ENCODE measurements at regions not wholly inside any gene's neighbourhood (a gene's known extent, or its start where the extent isn't known, plus 50 kb on each side); places are given as distances from the start of the nearest gene placed in this dataset.

DNA sequence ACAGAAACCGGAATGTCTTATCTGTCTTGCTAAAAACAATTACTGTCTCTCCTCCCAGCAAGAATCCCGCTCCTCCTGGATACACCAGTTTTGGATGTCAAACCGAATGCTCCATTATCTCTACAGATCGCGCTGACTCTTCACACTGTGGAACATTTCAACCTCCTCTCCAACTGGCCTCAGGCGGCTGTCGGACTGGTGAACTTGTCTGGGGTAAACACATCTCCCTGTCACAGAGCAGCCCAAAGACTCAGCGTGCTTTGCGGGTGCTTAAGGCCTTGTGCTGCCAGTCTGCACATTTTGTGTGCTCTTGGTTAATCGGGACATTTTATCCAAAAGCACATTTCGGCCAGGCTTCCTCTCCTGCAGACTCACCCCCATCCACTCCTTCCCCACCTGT, 173.1 kb downstream of the ICOS start:
- DNase-seq, result no peak

DNA sequence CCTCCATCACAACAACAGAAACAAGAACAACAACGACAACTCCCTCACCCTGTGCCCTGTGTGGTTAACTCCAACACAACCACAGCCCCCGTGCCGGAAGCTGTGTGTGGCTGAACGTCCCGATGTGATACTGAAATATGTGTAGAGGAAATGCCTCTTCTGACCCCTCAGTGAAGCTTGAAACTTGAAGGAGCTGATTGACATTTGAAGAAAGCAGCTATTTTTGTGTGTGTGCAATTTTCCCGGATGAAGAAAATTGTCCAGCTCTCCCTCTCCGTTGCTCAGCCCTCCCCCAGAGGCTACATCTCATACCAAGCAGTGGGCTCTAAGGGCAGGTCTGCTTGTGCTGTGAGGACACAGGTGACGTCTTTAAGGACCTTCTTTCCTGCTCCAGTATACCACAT, 173.8 kb downstream of the ICOS start:
- peak; percentile 75 for DNase-seq

DNA sequence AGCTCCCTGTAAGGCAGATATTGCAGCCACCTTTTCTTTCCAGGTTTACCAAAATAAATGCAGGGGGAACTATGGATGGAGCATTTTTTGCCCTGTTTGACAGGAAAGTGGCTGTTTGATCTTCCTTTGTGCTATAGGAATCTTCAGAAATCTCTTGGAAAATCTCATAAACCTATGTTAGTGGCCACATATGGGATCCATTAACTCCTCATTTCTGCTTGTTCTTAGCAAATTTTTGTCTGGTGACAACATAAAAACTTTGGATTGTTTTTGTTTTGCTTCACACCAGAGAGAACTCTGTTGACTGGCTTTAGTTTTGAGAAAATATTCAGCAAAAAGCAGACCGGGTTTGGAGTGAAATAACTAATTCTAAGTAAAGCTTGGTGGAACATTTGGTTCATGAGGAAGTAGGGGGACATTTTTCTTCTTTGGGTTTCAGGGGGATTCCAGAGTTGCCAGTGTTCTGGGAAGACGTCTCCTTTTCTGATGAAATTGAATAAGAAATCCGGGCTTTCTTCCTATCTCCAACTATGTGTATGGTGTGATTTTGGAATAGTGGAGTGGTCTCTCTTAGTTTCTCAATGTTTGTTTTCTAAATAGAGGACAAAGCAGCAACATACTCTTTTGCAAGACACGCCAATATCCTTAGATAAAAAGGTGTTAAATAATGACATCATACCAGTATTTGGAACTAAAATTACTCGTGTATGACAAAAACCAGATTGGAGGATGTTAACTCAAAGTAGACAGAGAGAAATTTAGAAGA, 174.4 kb downstream of the ICOS start:
- DNase-seq, result no peak

DNA sequence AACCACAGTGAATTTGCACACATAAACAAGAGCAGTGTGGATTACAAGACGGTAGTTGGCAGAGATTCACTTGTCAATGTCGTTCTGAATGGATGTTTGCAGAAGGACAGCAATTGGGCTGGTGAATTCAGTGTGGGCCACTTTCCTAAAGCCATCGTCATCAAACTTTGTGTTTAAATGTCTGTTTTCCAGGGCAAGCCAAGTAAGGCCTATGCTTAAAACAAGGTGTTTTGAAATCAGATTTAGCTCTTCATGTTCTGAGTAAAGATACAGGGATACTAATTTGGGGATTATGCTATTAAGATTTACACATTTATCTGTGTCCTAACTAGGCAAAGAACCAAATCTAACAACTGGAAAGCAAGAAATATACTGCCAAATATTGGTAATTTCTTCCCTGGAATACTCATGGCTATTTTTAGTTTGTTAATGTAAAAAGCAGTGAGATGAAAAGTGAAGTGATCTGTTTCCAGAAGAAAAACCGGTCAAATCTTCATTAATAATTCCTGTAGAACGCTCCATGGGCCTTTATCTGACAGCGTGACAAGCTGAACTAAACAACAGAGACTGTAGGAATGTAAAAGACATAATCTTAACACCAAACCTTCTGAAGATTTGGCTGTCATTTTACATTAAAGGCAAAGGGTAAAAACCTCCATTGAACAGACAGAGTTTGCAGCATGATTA, 175.7 kb downstream of the ICOS start:
- no peak for DNase-seq

DNA sequence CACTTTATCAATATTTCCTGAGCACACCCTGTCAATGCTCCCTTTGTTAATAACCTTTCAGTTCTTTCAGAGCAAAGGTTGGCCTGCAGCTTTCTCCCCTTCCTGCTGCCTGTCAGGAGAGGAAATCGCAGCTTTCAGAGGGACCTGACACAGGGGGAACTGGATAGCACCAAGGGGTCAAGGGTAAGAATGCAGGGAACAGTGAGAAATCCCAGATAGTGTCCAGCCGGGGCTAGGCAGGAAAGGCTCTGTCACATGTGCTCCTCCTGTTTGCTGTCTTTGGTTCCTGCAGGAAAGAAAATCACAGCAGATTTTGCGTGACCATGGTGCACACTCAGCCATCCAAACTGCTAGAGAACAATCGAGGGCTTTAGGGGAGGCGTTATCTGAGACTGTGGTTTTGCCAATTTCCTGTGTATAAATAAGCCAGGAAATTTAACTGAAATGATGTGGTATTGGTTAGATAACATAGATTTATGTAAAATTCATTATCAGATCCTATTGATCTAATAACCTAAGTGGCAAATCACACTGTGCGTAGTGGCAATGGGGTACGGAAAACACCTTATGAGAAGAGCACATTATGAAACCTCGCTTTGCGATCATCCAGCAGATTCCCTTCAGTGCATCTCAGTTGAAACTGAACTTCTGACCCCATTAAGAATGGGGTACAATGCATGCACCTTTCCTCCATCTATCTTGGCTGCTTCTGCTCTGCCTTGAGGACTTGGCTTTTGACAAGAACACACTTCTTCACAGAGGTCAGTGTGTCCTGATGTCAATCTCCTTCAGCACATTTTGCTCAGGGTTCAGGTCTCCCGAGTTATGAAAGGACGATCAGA, 178.0 kb downstream of the ICOS start:
- DNase-seq, result no peak

GRCh38 chr2:204115137-204116056, 178.8 kb downstream of the ICOS start:
- no peak for DNase-seq

DNA sequence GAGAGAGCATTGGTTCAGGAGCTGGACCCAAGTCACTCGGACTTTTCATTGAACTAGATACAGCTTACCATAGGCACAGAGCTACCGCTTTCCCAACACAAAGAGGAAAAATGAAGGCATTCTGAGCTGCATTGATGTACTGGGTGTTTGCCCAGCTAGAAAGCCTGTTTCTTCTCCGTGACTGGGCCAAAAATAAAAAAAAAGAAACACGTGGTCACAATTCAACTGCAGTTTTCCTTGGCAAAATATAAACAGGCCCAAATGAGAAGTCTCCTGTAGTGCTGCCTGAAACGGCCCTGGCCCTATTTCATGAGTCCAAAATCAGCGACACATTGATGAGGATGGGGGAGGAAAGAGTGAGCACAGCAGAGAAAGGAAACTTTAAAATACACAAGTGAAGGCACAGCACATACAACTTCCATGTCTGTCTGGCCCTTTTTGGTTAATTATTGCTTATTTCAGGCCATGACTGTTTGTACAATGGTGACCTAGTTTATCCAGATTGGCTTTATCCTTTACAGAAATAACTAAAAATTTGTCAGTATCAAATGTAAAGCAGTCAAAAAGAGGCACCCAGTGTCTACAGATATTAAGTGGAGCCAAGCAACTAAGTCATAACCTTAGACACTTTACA, 179.7 kb downstream of the ICOS start:
- no peak for DNase-seq

DNA sequence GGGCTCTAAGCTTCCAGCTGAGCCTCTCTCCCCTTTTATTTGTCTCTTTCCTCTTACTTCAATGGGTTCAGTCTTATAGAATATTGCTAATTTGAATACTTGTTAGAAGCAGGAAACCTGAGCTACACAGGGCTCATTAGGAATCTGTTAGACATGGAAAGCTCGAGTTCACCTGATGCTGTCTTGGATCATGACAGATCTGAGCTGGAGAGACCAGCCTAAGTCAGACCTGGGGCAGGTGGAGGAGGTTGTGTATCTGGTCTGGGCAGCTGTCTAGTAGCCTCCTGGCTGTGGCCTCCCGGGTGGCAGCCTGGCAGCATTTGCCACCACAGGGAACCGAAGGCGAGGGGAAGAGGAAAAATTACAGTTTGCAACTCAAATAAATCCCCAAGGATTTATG, 185.9 kb downstream of the ICOS start:
- DNase-seq, result no peak

GRCh38 chr2:204124140-204124750, 187.7 kb downstream of the ICOS start:
- no peak for DNase-seq

DNA sequence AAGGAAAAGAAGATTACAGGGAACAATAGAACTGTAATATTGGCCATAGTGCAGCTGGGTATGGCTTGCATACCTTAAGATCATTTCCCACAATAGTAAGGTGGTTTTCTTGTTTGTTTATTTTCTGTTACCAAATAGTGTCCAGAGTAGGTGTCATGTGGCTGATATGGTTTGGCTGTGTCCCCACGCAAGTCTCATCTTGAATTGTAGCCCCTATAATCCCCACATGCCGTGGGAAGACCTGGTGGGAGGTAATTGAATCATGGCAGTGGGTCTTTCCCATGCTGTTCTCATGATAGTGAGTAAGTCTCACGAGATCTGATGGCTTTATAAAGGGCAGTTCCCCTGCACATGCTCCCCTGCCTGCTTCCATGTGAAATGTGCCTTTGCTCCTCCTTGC, 190.1 kb downstream of the ICOS start:
- DNase-seq, result no peak

DNA sequence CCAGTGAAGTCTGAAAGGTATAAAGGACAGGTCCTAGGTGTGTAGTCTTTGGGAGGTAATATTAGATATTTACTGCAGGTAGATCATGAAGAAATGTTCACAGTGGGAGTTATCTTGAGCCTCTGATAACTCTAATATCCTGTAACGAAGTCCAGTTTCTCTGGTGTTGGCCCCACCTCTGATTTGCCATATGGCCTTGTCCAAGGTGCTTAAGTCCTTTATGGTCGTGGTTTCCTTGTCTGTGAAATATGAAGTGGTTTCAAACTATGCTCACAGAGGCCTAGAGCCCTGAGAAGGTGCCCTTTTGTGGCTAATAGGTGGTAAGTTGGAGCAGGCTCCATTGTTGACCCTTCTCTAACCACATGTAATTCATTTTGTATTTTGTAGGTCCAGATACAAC, 190.7 kb downstream of the ICOS start:
- no peak for DNase-seq

DNA sequence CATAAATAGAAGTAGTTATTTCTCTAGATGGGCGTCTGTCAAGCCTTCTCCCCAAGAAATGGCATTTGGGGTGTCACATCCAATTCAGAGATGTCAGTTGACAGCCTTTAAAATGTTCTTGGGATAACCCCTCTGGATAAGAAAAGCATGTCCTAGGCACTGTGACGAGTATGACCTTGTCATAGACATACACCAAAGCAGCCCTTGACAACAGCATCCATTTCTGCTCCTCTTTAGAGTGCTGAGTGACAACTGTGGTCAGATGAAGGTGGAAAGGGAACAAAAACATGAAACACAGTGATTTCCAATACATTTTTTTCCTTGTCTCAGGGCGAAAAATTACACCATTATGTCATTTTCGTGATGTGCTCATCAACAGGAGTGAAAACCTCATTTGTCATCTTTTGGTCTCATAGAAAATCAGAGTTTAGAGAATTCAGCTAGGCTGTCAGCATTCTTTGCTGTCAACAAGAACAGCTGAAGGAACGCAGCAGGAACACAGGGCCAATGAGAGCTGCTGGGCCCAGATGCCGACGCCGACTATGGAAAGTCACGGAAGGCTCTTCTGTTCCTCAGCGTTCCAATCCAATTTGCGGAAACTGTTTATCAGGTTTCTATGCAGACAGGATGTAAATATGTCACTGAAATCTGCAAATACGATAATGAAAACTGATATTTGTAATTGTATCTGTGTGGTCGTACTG, 193.2 kb downstream of the ICOS start:
- DNase-seq, result no peak

GRCh38 chr2:204131621-204132020, 195.1 kb downstream of the ICOS start:
- DNase-seq, result no peak

DNA sequence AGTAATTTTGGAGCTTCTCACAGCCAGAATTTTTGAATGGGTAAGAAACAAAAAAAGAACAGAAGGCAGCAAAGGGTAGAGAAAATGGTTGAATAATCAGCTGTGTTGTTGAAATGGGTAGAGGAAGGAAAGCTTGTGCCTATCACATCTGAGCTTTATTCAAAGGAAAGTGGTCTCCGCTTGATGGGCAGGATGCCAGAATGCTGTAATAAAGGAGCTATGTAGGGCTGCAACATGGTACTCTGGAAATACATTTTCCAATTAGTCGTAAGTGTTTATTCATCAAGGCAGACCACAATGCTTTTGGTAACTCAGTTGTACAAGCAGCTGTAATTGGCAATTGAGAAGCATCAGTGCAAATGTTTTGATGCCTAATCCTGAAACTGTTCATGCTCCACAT, 196.9 kb downstream of the ICOS start:
- no peak for DNase-seq

DNA sequence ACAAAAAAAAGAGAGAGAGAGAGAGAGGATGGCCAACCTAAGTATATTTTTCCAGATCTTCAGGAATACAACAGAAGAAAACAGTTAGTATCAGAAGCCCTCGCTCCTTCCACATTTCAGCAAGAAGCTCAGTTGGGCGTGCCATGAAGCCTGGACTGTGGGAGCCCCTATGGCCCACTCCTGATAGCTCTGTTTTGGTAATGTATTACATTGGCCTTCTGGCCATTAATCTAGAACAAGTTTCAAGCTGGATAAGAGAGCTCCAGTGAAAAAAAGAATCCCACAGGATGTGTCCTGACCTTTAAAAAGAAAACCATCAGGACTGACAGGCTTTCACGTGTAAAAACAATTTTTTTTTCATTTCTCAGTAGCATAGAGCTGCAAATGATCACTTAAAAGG, 197.9 kb downstream of the ICOS start:
- DNase-seq, result no peak

- no peak for DNase-seq
These were observed 199.2 kb downstream of the ICOS start for GRCh38 chr2:204135752-204136151.

DNA sequence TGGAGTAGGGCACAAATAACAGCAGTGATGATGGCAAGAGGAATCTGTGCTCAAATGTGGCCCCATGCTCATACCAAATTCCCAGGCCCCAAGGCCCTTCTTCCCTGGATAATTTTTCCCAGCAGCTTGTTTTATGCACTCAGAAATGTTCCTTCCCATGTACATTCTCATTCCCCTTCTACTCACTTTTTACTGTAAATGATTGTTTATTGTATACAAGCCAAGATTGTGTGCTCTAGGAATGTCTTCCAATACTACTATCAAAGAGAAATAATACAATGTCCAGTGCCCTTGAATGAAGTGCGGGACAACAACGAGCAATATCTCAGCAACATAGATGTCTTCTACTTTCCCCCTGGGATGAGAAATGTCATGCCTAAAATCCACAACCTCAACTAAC, 201.6 kb downstream of the ICOS start:
- DNase-seq, result no peak

GRCh38 chr2:204140246-204140645, 203.7 kb downstream of the ICOS start:
- no peak for DNase-seq

DNA sequence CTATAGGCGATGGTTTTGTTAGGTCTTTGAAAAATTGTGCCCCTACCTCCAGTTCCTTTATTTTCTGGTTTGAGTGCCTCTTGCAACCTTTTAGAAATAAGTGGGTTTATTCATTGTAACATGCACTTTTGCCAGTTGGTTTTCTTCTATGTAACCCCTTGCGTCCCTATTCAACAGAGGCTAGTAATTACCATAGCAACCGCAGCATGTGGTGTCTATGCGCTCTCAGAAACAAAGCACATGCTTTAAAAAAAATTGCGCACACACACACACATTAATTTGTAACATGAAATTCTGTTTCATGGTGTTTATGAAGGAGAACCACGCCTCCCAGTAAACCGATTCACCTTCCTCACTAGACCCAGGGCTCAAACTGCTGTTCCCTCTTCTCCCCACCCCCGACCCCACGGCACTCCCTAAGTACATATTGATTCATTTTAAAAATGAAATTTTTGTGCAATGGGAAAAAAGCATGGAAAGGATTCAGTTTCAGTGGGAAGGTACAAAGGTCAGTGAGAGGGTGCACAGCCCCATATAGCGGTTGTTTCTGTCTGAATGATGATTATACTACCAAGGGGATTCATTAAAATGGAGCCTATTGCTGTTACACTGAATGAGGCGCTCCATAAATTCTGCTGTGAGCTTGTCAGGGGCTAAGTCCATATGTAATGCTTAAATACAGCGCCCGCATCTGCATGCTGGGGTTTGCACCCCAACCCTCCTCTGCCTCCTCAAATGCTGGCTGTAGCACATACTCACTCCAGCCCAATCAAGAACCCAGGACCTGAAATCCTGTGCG, 206.9 kb downstream of the ICOS start:
- no peak for DNase-seq

DNA sequence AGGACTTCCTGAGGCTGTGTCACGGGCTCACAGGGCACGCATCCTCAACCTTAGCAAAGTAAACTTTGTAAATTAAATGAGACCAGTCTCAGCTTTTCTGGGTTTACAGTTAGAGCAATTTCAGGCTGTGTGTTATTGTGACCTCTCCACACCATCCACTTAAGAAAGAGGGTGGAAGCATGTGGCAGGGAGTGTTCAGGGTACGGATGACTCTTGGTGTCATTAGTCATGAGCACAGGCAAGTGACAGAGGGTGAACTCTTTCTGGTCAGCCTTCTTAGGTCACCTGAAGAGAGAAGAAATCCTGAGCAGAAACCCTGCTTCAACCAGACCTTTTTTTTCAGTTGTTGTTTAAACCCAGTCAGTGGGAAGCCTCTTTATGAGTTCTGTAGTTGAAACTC, 207.9 kb downstream of the ICOS start:
- no peak for DNase-seq

All from NK-92 treated with Interleukin-12 subunit alpha and Interleukin-12 subunit beta, amount 100 ng/mL, for 24 hours (cell line).